Calu3 (cell line): ENCODE measurements at regions not wholly inside any gene's neighbourhood (a gene's known extent, or its start where the extent isn't known, plus 50 kb on each side); places are given as distances from the start of the nearest gene placed in this dataset.

Source experiments
- BruUV-seq: library from RNA; stranded (reverse); fragments of 400-500 nt; replicated peaks from 2 replicates; lab custom pipeline; 2021; lab: Mats Ljungman, UMichigan
- CTCF ChIA-PET: fragments of 300-600 bp; sonication (Branson Sonifier 250); formaldehyde crosslinking; loops from one replicate; lab custom pipeline; 2022; ENCODE audit warnings: antibody characterized with exemption; lab: Charles Lee
- DNase-seq: peaks from one replicate; pipeline ENCODE4 v3.0.0; 2022
- H3K27ac Mint-ChIP-seq: one replicate; pipeline ENCODE4 v1.8.0; 2022; ENCODE audit warnings: mixed read lengths; ENCODE audit not compliant: unreplicated experiment
- H3K27me3 Mint-ChIP-seq: one replicate; pipeline ENCODE4 v1.8.0; 2022; ENCODE audit warnings: mixed read lengths; ENCODE audit not compliant: unreplicated experiment
- H3K36me3 Mint-ChIP-seq: one replicate; pipeline ENCODE4 v1.8.0; 2022; ENCODE audit warnings: mild to moderate bottlenecking, moderate library complexity, mixed read lengths; ENCODE audit not compliant: insufficient read depth, unreplicated experiment
- H3K4me1 Mint-ChIP-seq: one replicate; pipeline ENCODE4 v1.8.0; 2022; ENCODE audit warnings: mild to moderate bottlenecking, low read depth, mixed read lengths; ENCODE audit not compliant: unreplicated experiment
- H3K4me3 Mint-ChIP-seq: one replicate; pipeline ENCODE4 v1.8.0; 2022; ENCODE audit warnings: mild to moderate bottlenecking, low read depth, moderate library complexity, mixed read lengths; ENCODE audit not compliant: unreplicated experiment
- H3K9me3 Mint-ChIP-seq: one replicate; pipeline ENCODE4 v1.8.0; 2022; ENCODE audit warnings: low read depth, mixed read lengths; ENCODE audit not compliant: unreplicated experiment
- intact Hi-C: fragments of 100-400 bp; cut with micrococcal nuclease; formaldehyde crosslinking; loops from one replicate; pipeline ENCODE4 v1.10.0; 2022; ENCODE audit not compliant: unreplicated experiment
- TF ChIP-seq, protein P1 (sequence below): fragments of 200-600 bp; IDR thresholded peaks from one replicate; pipeline ENCODE4 v1.8.0; 2022; ENCODE audit warnings: antibody characterized with exemption; ENCODE audit not compliant: unreplicated experiment

DNA sequence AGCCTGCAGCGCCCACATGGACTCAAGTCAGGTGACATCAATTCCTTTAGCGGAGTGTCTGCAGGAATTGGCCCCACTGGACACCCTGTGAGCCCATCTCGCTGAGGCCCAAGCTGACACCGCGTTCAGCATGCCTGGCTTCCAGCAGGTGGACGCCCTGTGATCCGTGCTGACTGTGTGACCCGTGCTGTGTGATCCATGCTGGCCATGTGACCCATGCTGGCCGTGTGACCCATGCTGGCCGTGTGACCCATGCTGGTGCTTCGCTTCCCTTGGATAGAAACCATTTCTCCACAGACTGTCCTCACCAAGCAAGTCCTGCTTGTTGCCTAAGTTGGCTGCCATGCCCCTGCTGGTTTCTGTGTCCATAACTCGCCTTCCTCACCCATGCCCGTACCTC lies 392.1 kb downstream of the BRD1 start:
- CTCF ChIA-PET = no interaction called here
- H3K27ac Mint-ChIP-seq = no peak overlapping the region

DNA sequence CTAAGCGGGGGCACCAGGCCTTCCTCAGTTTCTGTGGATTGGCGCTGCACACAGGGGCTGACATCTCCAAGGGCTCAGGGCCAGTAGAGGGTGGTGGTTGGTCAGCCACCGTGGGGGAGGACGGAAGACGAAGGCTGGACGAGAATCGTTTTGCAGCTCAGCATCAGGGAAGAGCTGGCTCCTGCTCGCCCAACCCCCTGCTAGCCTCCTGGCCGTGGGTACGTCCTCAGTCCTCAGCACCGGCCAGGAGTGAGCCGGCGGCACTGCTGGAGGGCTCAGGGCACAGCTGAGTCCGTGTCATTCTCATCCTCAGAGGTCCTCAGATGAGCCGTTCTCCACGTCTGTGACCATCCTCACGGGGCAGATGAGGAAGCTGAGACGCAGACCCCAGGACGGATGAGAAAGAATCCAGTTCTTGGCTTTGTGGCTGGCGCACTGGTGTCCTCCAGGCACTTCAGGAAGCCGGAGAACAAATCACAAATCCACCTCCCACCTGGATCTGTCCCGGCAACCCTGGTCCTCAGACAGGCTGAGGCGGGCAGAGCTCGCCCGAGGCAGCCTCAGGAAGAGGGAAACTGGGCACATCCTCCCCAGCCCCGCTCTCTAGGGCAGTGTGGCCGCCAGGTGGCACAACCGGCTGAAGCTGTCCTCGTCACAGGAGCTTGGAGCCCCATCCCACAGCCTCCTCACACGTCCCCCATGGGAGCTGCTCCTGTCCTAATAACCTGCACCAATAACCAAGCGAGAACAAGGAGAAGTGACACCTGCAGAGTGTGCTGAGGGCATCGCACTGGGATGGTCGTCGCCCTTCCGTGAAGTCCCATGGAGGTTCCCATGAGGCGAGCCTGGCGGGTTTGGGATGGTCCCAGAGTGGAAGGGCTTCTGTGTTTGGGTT lies 393.7 kb downstream of the BRD1 start:
- no peaks in the 10 kb centered on the region for H3K36me3 Mint-ChIP-seq
- H3K27me3 Mint-ChIP-seq = peaks cover 61% of the 10 kb centered on the region
- TF ChIP-seq, protein P1, sequence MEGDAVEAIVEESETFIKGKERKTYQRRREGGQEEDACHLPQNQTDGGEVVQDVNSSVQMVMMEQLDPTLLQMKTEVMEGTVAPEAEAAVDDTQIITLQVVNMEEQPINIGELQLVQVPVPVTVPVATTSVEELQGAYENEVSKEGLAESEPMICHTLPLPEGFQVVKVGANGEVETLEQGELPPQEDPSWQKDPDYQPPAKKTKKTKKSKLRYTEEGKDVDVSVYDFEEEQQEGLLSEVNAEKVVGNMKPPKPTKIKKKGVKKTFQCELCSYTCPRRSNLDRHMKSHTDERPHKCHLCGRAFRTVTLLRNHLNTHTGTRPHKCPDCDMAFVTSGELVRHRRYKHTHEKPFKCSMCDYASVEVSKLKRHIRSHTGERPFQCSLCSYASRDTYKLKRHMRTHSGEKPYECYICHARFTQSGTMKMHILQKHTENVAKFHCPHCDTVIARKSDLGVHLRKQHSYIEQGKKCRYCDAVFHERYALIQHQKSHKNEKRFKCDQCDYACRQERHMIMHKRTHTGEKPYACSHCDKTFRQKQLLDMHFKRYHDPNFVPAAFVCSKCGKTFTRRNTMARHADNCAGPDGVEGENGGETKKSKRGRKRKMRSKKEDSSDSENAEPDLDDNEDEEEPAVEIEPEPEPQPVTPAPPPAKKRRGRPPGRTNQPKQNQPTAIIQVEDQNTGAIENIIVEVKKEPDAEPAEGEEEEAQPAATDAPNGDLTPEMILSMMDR = peak; percentile 37
- no peak overlapping the region for H3K4me3 Mint-ChIP-seq
- BruUV-seq = no TSS peak
- peak; percentile 71 for DNase-seq
- CTCF ChIA-PET = interaction anchor here (0.7 to 1.7 kb wide), 9 partner anchors 12 to 198 kb away, joined by 3 to 20 read pairs (median 4); no protein-coding TSS in a partner anchor
- no peaks in the 10 kb centered on the region for H3K4me1 Mint-ChIP-seq
- H3K27ac Mint-ChIP-seq = no peak overlapping the region
- intact Hi-C loops = loop anchor here (2.0 to 5.0 kb wide), 2 partner anchors 113 to 199 kb away; no protein-coding TSS in a partner anchor
- no peaks in the 10 kb centered on the region for H3K9me3 Mint-ChIP-seq

More for the DNA sequence above, 392.1 kb downstream of the BRD1 start:
- no peak overlapping the region for H3K4me3 Mint-ChIP-seq
- no peaks in the 10 kb centered on the region for H3K4me1 Mint-ChIP-seq
- H3K27me3 Mint-ChIP-seq = peaks cover 76% of the 10 kb centered on the region
- H3K36me3 Mint-ChIP-seq = no peaks in the 10 kb centered on the region
- intact Hi-C loops = loop anchor here (2.0 kb wide), 1 partner anchor 197 kb away; no protein-coding TSS in a partner anchor
- no peaks in the 10 kb centered on the region for H3K9me3 Mint-ChIP-seq
- TF ChIP-seq, protein P1 = no peak
- BruUV-seq = no TSS peak
- DNase-seq = no peak

DNA sequence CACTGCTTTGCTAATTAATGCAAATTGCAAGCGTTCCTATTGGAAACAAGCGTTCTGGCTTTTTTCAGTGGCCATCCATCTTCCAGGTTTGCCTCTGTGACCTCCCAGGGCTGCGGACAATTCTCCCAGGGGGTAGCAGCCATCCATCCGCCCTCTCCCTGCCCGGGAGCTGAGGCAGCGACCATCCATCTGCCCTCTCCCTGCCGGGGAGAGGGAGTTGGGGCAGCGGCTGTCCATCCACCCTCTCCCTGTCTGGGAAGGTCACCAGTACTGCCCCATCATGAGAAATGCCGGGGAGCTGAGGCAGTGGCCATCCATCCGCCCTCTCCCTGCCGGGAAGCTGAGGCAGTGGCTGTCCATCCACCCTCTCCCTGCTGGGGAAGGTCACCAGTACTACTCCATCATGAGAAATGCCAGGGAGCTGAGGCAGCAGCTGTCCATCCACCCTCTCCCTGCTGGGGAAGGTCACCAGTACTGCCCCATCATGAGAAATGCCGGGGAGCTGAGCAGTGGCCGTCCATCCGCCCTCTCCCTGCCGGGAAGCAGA lies 394.7 kb downstream of the BRD1 start:
- TF ChIP-seq, protein P1 = no peak
- intact Hi-C loops = loop anchor here (5.0 kb wide), 1 partner anchor 114 kb away; no protein-coding TSS in a partner anchor
- Mint-ChIP-seq H3K27ac (no peak overlapping the region), H3K9me3 (no peaks in the 10 kb centered on the region), H3K36me3 (no peaks in the 10 kb centered on the region), H3K4me1 (no peaks in the 10 kb centered on the region), H3K27me3 (peaks cover 56% of the 10 kb centered on the region), H3K4me3 (no peak overlapping the region)
- BruUV-seq = no TSS peak
- CTCF ChIA-PET = interaction anchor here (0.9 to 1.2 kb wide), 2 partner anchors 13 to 193 kb away, joined by 3 to 4 read pairs; no protein-coding TSS in a partner anchor
- no peak for DNase-seq

DNA sequence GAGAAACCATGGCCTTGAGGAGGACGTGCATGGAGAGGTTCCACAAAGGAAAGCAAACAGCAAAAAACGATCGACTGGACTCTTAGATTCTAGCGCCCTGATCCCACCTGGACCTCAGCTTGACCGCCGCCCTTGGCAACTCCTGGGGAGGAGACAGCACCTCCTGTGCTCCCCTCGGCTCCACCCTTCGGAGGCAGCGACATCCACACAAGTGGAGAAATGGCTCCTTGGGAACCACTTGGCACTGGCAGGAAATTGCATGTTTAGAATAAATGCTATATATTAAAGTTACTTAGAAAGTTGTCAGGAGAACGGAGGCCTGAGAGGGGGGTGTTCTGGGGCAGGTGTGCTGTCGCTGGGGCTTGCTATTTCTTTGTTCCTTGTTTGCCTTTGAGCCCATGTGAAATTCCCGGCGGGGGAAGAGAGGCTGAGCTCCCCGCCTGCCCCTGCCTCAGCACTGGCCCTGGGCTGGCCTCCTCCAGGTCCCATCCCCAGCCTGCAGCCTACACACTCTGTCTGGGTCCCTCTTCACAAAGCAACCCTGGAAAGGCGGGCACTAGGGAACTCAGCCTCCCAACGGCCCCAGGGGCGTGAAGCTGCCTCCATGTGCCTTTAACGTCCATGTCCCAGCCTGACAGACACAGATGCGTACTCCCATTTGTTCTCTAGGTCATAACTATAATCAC lies 395.3 kb downstream of the BRD1 start:
- Mint-ChIP-seq H3K27ac (no peak overlapping the region), H3K4me3 (no peak overlapping the region), H3K27me3 (peaks cover 56% of the 10 kb centered on the region), H3K36me3 (no peaks in the 10 kb centered on the region), H3K9me3 (no peaks in the 10 kb centered on the region), H3K4me1 (no peaks in the 10 kb centered on the region)
- no peak for DNase-seq
- CTCF ChIA-PET = no interaction called here
- TF ChIP-seq, protein P1 = no peak
- BruUV-seq = no TSS peak
- intact Hi-C loops = loop anchor here (5.0 kb wide), 1 partner anchor 115 kb away; no protein-coding TSS in a partner anchor
